ENCODE measurements at regions not wholly inside any gene's neighbourhood (a gene's known extent, or its start where the extent isn't known, plus 50 kb on each side); places are given as distances from the start of the nearest gene placed in this dataset.

DNA sequence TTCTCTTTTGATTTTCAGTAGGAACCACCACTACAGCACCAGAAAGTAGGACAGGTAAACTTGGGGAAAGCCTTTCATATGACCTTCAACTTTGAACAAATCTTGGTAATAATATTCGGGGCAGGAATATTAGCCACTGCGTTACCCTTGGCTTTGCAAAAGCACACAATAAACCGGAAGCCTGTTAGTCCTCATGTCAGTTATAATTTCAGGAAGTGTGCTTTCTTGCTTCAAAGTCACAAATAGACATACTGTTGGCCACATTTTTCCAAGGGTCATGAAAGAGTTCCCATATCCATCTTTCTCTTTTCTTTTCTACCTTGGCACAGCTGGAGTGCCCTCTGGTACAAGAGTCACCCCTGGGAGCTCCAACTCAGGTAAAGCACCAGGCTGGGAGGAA is 167.2 kb upstream of the CNTN1 start:
- in situ Hi-C loops (cut with HindIII; ENCODE audit: low pct_unique_long_range_greater_than_20kb, low sequenced_read_pairs): no loop called here
- no peak for DNase-seq (ENCODE audit: low read depth)

DNA sequence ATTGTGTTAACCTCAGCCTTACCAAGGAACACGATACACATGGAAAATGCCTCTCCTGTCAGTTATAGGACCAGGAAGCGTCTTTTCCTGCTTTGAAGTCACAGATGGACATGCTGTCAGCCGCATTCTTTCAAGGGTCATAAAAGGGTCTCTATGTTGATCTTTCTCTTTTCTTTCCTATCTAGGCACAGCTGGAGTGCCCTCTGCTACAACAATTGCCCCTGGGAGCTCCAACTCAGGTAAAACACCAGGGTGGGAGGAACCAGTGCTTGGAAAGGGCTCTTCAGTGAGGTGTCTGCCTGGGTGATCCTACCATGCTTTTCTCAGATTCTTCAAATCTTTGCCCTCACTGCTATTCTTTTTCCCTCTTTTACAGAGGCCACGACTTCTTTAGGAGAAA is 157.4 kb upstream of the CNTN1 start:
- in situ Hi-C loops (cut with HindIII; ENCODE audit: low pct_unique_long_range_greater_than_20kb, low sequenced_read_pairs): no loop called here
- DNase-seq (ENCODE audit: low read depth): no peak

DNA sequence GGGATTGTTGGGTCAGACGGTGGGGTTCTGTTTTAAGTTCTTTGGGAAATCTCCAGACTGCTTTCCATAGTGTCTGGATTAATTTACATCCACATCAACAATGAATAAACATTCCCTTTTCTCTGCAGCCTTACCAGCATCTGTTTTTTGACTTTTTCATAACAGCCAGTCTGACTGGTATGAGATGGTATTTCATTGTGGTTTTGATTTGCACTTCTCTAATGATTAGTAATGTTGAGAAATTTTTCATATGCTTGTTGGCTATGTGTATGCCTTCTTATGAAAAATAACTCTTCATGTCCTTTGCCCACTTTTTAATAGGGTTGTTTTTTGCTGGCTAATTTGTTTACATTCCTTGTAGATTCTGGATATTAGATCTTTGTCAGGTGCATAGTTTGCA is 140.8 kb upstream of the CNTN1 start:
- DNase-seq (ENCODE audit: low read depth): no peak
- in situ Hi-C loops (cut with HindIII; ENCODE audit: low pct_unique_long_range_greater_than_20kb, low sequenced_read_pairs): no loop called here

DNA sequence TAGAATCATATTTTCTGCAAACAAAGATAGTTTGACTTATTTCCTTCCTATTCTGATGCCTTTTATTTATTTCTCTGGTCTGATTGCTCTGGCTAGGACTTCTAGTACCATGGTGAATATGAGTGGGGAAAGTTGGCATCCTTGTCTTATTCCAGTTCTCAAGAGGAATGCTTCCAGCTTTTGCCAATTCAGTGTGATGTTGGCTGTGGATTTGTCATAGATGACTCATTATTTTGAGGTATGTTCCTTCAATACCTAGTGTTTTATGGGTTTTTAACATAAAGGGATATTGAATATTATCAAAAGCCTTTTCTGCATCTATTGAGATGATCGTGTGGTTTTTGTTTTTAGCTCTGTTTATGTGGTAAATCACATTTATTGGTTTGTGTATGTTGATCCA is 139.4 kb upstream of the CNTN1 start:
- in situ Hi-C loops (cut with HindIII; ENCODE audit: low pct_unique_long_range_greater_than_20kb, low sequenced_read_pairs): no loop called here

DNA sequence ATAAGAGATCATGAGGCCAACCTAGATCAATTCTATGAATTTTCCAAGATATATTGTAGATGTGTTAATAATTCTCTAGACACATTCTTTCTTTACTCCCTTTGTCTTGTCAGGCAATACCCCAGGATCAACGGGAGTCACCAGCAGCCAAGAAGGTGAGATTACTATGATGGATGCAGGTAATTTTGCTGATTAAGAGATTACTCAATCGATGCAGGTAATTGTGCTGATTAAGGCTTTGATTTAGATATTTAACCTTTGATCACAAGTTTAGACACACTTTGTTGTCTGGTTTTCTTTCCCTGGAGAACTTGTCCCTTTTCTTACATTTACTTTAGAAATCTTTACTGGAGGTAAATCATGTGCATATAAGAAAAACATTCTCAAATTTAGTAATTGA is 134.3 kb upstream of the CNTN1 start:
- in situ Hi-C loops (cut with HindIII; ENCODE audit: low pct_unique_long_range_greater_than_20kb, low sequenced_read_pairs): no loop called here
- DNase-seq (ENCODE audit: low read depth): no peak

More for the DNA sequence above, 139.4 kb upstream of the CNTN1 start:
- DNase-seq (ENCODE audit: low read depth): no peak

DNA sequence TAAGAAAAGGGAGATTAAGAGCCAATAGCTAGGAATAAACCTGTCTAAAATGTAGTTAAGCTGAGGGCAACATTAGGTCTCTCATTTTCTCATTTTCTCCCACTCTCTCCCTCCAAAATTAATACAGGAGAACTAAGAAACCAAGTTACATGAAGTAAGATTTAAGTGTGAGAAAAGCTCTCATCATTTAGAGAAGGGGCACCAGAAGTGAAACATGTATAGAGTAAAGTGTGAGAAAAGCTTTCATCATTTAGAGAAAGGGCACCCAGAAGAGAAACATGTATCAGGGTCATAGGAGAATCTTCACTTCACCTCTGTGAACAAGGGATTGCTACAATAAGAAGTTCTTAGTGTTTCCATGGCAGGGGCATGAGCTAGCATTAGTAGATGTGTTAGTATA is 132.4 kb upstream of the CNTN1 start:
- no peak for DNase-seq (ENCODE audit: low read depth)
- in situ Hi-C loops (cut with HindIII; ENCODE audit: low pct_unique_long_range_greater_than_20kb, low sequenced_read_pairs): no loop called here

DNA sequence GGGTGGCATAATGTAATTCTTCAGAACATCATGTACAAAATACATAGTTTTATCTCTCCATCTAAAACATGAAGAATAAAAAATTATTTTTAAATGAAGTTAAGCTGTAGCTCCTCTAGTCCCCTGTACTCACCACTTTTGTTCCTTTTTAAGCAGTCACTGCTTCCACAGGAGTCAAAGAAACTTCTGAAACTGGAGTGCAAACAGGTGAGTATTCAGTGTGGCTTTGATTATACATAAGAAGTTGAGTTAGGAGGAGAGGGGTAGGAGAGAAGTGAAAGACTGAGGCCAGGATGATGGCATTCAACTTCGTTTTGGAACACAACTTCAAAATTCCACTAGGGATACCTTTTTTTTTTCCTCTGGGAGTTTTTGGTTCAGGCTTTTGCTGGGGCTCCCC is 131.4 kb upstream of the CNTN1 start:
- in situ Hi-C loops (cut with HindIII; ENCODE audit: low pct_unique_long_range_greater_than_20kb, low sequenced_read_pairs): no loop called here

DNA sequence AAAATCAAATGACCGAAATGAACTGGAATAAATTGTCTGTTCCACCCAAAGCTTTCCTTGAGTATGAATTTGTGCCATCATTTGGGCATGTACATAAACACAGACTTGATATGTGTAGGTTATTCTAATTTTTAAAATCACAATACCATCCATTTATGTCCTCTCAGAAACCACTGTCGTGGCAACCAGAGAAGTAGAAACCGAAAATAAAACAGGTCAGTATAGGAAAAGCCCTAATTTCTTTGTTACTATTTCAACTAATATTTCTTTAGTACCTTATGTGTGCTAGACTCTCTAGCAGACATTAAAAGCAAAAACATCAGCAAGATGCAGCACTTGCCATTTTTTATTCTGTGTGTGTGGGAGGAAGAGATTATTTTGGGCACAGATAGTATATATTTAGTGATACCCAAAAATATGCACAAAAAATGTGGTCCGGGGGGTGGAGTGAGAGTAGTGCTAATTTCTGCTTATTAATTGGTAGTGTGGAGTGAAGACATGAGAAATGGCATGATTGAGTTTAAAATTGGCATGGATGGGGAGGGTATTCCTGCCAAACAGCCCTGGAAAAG is 130.8 kb upstream of the CNTN1 start:
- in situ Hi-C loops (cut with HindIII; ENCODE audit: low pct_unique_long_range_greater_than_20kb, low sequenced_read_pairs): no loop called here
- DNase-seq (ENCODE audit: low read depth): no peak

More for the DNA sequence above, 131.4 kb upstream of the CNTN1 start:
- DNase-seq (ENCODE audit: low read depth): no peak

DNA sequence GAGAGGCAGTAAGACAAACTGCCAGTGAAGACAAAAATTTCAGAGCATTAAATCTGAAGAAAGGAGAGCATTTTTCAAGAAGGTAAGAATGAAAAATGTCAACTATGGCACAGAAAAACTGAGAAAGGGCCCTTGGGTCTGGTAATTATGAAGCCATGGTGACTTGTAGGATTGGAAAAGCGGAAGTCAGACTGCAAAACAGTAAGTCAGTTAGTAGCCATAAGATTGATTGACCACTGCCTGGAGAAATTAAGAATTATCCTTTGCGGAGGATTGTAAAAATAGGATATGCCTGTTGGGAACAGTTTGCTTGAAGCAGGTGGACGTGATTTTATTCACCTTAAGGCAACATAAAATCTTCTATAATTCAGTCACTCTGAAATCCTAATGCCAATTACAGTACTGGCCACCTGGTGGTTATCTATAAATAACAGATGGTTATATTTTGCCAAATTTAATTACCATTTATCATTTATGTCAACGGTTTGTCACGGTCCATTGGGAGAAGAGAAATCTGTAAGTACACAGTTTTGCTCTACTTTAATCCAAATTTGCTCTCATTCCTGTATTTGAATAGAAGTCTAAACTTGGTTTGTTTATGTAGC is 127.1 kb upstream of the CNTN1 start:
- DNase-seq (ENCODE audit: low read depth): no peak
- in situ Hi-C loops (cut with HindIII; ENCODE audit: low pct_unique_long_range_greater_than_20kb, low sequenced_read_pairs): no loop called here

DNA sequence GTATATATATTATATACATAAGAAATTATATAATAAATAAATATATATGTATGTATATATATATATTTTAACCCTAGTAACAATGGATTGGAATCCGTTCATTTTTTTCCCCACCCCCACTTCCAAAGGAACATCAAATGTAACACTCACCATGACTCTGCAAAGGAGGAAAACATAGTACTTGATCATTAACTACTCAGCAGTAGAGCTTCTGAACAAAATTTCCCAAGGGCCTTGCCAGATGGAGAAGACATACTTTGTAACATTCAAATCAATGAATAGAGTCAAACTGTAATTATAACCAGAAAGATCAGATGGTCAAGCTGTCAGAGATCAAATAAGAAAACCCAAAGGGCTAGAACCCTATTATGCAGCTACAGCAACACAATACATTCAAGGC is 126.0 kb upstream of the CNTN1 start:
- in situ Hi-C loops (cut with HindIII; ENCODE audit: low pct_unique_long_range_greater_than_20kb, low sequenced_read_pairs): no loop called here
- DNase-seq (ENCODE audit: low read depth): peak; percentile 42

DNA sequence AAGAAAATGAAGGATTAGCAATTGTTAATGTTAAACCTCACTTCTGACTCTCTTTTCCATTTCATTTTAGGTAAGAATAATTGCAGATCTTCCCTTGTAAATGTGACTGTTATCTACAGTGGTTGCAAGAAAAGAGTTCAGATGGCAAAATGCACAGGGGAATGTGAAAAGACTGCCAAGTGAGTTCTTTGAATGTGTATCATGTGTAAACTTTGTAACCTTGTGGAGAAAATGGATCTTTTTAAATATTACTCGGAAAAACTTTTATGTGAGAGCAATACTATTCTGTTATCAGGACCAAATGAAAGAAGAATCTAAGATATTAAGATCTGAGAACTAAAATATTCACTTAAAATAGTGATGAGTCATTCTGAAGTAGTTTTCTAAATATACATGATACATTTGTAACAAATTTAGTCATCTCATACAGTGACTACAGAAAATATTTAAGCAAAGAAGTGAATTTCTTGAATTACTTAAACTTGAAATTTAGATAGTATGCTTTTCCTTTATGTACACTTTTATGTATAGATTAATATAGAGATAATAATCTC is 122.5 kb upstream of the CNTN1 start:
- in situ Hi-C loops (cut with HindIII; ENCODE audit: low pct_unique_long_range_greater_than_20kb, low sequenced_read_pairs): no loop called here
- DNase-seq (ENCODE audit: low read depth): no peak

DNA sequence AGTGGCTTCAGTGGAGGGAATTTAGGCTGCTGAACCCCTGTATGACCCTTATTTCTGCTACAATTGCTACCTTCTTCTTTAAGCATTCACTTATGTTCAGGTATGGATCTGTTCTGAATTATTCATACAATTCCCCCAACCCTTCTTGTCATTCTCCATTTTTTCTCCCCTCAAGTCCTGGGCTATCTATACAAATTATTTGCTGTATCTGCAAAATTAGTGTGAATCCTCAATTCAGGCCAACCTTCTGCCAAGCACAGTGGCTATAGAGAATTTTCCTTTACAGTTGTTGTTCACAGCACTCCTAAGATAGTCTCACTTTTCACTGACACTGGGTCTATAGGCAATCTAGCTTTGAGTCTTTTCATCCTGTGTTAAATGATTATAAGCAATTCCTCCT is 119.2 kb upstream of the CNTN1 start:
- in situ Hi-C loops (cut with HindIII; ENCODE audit: low pct_unique_long_range_greater_than_20kb, low sequenced_read_pairs): no loop called here

DNA sequence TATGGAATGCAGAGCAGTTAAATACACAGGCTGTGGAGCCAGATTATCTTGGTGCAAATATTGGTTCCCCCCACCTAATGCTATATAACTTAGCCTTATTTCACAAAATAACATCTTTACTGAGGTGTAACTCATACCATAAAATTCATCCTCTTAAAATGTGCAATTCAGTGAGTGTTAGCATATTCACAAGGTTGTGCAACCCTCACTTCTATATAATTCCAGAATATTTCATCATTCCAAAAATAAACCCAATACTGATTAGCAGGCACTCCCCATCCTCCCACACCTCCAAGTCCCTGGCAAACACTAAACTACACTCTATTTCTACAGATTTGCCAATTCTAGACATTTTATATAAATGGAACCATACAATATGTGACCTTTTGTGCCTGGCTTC is 116.3 kb upstream of the CNTN1 start:
- in situ Hi-C loops (cut with HindIII; ENCODE audit: low pct_unique_long_range_greater_than_20kb, low sequenced_read_pairs): no loop called here
- DNase-seq (ENCODE audit: low read depth): no peak

More for the DNA sequence above, 119.2 kb upstream of the CNTN1 start:
- no peak for DNase-seq (ENCODE audit: low read depth)

DNA sequence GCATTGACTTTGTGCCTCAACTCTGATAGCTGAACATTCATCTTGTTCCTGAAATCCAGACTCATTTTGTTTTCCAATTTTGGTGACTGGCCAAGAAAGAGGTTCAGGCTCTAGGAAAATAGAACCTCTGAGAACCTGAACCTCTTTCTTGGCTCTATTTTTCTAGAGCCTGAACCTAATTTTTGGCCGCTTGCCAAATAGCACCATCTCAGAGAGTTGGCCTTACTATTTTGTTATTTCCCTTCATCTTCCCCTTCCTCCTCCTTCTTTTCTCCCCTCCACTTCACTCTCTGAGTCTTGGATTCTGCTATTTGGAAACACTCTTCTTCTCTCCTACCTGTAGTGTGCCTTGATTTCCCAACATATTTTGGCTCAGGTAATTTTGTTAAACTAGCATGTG is 114.4 kb upstream of the CNTN1 start:
- DNase-seq (ENCODE audit: low read depth): no peak
- in situ Hi-C loops (cut with HindIII; ENCODE audit: low pct_unique_long_range_greater_than_20kb, low sequenced_read_pairs): no loop called here

DNA sequence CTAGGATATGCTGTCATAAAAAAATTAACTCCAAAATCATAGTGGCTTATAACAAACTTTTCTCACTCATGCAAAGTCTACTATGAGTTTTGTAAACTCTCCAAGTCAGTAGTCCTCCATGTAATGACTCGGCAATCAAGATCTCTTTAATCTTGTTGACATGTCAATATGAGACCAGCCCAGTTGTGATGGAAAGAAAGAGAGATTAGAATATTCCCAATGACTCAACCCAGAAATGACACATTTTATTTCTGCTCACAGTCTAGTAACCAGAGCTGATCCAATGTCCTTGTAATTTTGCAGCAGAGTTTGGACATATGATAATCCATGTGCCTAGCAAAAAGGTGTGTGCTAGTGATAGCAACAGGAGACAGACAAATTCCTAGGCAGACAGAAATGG is 112.6 kb upstream of the CNTN1 start:
- in situ Hi-C loops (cut with HindIII; ENCODE audit: low pct_unique_long_range_greater_than_20kb, low sequenced_read_pairs): no loop called here
- DNase-seq (ENCODE audit: low read depth): no peak

DNA sequence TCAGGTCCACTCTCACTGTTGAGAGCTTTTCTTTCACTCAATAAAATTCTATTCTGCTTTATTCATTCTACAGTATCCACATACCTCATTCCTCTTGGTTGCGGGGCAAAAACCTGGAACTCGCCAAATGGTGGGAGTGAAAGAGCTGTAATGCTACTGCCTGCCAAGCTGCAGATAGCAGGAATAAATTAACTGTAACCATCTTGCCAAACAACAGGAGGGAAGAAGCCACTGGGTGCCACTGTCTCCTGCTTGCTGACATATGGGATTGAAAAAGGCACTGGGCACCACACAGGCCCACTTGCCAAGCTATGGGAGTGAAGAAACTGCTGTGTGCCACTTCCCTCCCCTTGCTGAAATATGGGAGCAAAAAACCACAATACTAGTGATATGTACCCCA is 111.9 kb upstream of the CNTN1 start:
- in situ Hi-C loops (cut with HindIII; ENCODE audit: low pct_unique_long_range_greater_than_20kb, low sequenced_read_pairs): no loop called here
- DNase-seq (ENCODE audit: low read depth): no peak

DNA sequence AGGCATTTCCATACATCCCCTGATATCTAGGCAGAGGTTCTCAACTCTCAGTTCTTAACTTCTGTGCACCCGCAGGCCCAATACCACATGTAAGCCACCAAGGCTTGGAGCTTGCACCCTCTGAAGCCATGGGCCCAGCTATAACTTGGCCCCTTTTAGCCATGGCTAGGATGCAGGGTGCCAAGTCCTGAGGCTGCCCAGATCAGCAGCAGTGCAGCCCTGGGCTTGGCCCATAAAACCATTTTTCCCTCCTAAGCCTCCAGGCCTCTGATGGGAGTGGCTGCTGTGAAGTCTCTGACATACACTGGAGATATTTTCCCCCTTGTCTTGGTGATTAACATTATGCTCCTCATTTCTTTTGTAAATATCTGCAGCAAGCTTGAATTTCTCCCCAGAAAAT is 110.3 kb upstream of the CNTN1 start:
- in situ Hi-C loops (cut with HindIII; ENCODE audit: low pct_unique_long_range_greater_than_20kb, low sequenced_read_pairs): no loop called here
- DNase-seq (ENCODE audit: low read depth): no peak

DNA sequence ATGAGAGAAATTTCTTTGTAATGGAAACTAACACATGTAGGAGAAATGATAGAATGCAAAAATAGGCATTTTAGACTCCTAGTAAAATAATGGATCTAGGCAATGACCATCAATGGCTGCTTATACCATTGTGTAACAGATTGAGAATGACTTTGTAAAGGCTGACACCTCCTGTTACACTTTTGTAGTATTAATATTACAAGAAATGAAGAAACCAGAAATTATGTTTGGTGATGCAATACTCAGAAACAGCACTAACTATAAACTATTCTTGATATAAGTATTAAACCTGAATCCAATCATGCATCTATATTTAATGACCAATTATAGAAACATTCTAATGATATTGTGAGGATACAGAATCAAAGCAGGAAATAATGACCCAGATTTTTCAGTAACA is 108.5 kb upstream of the CNTN1 start:
- no peak for DNase-seq (ENCODE audit: low read depth)
- in situ Hi-C loops (cut with HindIII; ENCODE audit: low pct_unique_long_range_greater_than_20kb, low sequenced_read_pairs): no loop called here

DNA sequence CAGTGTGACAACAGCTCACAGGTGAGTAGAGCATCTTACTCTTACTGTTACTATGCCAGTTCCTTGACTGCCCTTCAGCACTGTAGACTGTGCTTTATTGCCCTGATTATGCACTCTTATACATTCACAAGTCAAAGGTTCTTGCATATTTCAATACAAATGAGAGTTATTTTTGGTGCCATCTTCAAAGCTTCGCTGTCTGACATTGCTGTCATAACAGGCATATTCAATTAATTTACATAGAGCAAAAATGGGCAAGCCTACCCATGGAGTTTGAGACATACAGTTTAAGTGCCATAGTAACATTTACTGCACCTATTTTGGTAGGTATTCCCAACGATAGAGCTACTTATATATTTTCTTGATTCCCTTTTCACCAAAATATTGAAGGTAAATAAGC is 107.5 kb upstream of the CNTN1 start:
- in situ Hi-C loops (cut with HindIII; ENCODE audit: low pct_unique_long_range_greater_than_20kb, low sequenced_read_pairs): no loop called here
- no peak for DNase-seq (ENCODE audit: low read depth)

DNA sequence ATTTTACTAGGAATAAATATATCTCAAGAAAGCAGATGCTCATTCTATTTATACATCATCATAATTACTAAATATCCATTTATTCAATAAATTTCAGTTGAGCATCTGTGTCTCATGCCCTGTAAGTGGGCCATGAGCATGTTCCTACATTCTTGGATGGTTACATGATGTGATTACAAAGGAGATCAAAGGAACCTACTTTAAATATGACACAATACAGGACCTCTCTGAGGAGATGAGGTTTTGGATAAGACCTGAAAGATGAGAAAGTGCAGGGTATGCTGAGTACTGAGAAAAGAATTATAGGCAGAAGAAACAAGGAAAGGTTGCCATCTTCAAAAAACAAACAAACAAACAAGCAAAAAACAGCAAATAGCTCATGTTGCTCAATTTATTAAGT is 105.4 kb upstream of the CNTN1 start:
- DNase-seq (ENCODE audit: low read depth): no peak
- in situ Hi-C loops (cut with HindIII; ENCODE audit: low pct_unique_long_range_greater_than_20kb, low sequenced_read_pairs): no loop called here
